ENCODE measurements at regions not wholly inside any gene's neighbourhood (a gene's known extent, or its start where the extent isn't known, plus 50 kb on each side); places are given as distances from the start of the nearest gene placed in this dataset.

GRCh38 chr7:67773081-67773480 is 776.4 kb downstream of the TYW1 start:
- no peak for TF ChIP-seq CTCF (conservative IDR thresholded peaks at IDR 0.05; ENCODE audit: low read depth, low read length)
- no peak for TF ChIP-seq EZH2 (IDR thresholded peaks at IDR 0.05; ENCODE audit: borderline replicate concordance, low read depth, low read length, poor library complexity, severe bottlenecking)
- Histone ChIP-seq H3K9me3 (ENCODE audit: low read depth, low read length, poor library complexity, severe bottlenecking) (no peaks in the 10 kb centered on the region), H3K4me3 (ENCODE audit: low read depth, low read length, poor library complexity, severe bottlenecking) (no peak overlapping the region), H3K27ac (ENCODE audit: low read depth, low read length, poor library complexity, severe bottlenecking) (no peak overlapping the region), H3K36me3 (ENCODE audit: insufficient read depth, low read length, poor library complexity, severe bottlenecking) (no peaks in the 10 kb centered on the region), H3K27me3 (replicated peaks; ENCODE audit: insufficient read depth, low read depth, low read length, poor library complexity) (no peaks in the 10 kb centered on the region), H3K4me1 (ENCODE audit: insufficient read depth, low read length, poor library complexity, severe bottlenecking) (no peaks in the 10 kb centered on the region)
- ChIA-PET POLR2A (ENCODE audit: low non-redundant PET) (no interaction called here), CTCF (no interaction called here)
- BruUV-seq (replicated peaks): no TSS peak
- intact Hi-C loops (cut with micrococcal nuclease; ENCODE audit: unreplicated experiment): no loop called here
- no peak for DNase-seq (ENCODE audit: low spot score)

- Histone ChIP-seq H3K27me3 (replicated peaks; ENCODE audit: insufficient read depth, low read depth, low read length, poor library complexity) (no peaks in the 10 kb centered on the region), H3K27ac (ENCODE audit: low read depth, low read length, poor library complexity, severe bottlenecking) (no peak overlapping the region), H3K4me1 (ENCODE audit: insufficient read depth, low read length, poor library complexity, severe bottlenecking) (peaks cover 4% of the 10 kb centered on the region), H3K9me3 (ENCODE audit: low read depth, low read length, poor library complexity, severe bottlenecking) (no peaks in the 10 kb centered on the region), H3K36me3 (ENCODE audit: insufficient read depth, low read length, poor library complexity, severe bottlenecking) (no peaks in the 10 kb centered on the region), H3K4me3 (ENCODE audit: low read depth, low read length, poor library complexity, severe bottlenecking) (no peak overlapping the region)
- ChIA-PET CTCF (no interaction called here), POLR2A (ENCODE audit: low non-redundant PET) (no interaction called here)
- BruUV-seq (replicated peaks): no TSS peak
- TF ChIP-seq EZH2 (IDR thresholded peaks at IDR 0.05; ENCODE audit: borderline replicate concordance, low read depth, low read length, poor library complexity, severe bottlenecking): no peak
- TF ChIP-seq CTCF (conservative IDR thresholded peaks at IDR 0.05; ENCODE audit: low read depth, low read length): no peak
- intact Hi-C loops (cut with micrococcal nuclease; ENCODE audit: unreplicated experiment): no loop called here
- DNase-seq (ENCODE audit: low spot score): no peak
Measured at GRCh38 chr7:67777119-67777518, 780.5 kb downstream of the TYW1 start.

- no peak for DNase-seq (ENCODE audit: low spot score)
- no peak overlapping the region for H3K4me3 ChIP-seq (ENCODE audit: low read depth, low read length, poor library complexity, severe bottlenecking)
- no peaks in the 10 kb centered on the region for H3K36me3 ChIP-seq (ENCODE audit: insufficient read depth, low read length, poor library complexity, severe bottlenecking)
- H3K27ac ChIP-seq (ENCODE audit: low read depth, low read length, poor library complexity, severe bottlenecking): no peak overlapping the region
- H3K27me3 ChIP-seq (replicated peaks; ENCODE audit: insufficient read depth, low read depth, low read length, poor library complexity): no peaks in the 10 kb centered on the region
- ChIA-PET CTCF (no interaction called here), POLR2A (ENCODE audit: low non-redundant PET) (no interaction called here)
- no peaks in the 10 kb centered on the region for H3K9me3 ChIP-seq (ENCODE audit: low read depth, low read length, poor library complexity, severe bottlenecking)
- intact Hi-C loops (cut with micrococcal nuclease; ENCODE audit: unreplicated experiment): loop anchor here (10.0 kb wide), 2 partner anchors 393 to 407 kb away; no protein-coding TSS in a partner anchor
- no TSS peak for BruUV-seq (replicated peaks)
- TF ChIP-seq CTCF (conservative IDR thresholded peaks at IDR 0.05; ENCODE audit: low read depth, low read length): no peak
- no peak for TF ChIP-seq EZH2 (IDR thresholded peaks at IDR 0.05; ENCODE audit: borderline replicate concordance, low read depth, low read length, poor library complexity, severe bottlenecking)
- H3K4me1 ChIP-seq (ENCODE audit: insufficient read depth, low read length, poor library complexity, severe bottlenecking): peaks cover 4% of the 10 kb centered on the region
Measured at GRCh38 chr7:67781841-67782240, 785.2 kb downstream of the TYW1 start.

Data from A673 (cell line).